ENCODE measurements at regions not wholly inside any gene's neighbourhood (a gene's known extent, or its start where the extent isn't known, plus 50 kb on each side); places are given as distances from the start of the nearest gene placed in this dataset.
"Not testable (repeated sequence)": the region's sequence is repeated elsewhere in the genome, so short reads cannot be mapped to it uniquely, and the experiment has no call there.

- no peak for DNase-seq
These were observed 212.5 kb downstream of the EMX2 start for GRCh38 chr10:117754770-117755658.

GRCh38 chr10:117755659-117756014, 213.1 kb downstream of the EMX2 start:
- DNase-seq, result no peak

GRCh38 chr10:117757086-117757720, 214.7 kb downstream of the EMX2 start:
- DNase-seq, result peak; percentile 52

GRCh38 chr10:117759266-117759665, 216.7 kb downstream of the EMX2 start:
- no peak for DNase-seq

GRCh38 chr10:117761695-117762094, 219.1 kb downstream of the EMX2 start:
- no peak for DNase-seq

- DNase-seq, result no peak
These were observed 219.7 kb downstream of the EMX2 start for GRCh38 chr10:117762126-117762818.

- no peak for DNase-seq
These were observed 220.2 kb downstream of the EMX2 start for GRCh38 chr10:117762819-117763172.

- DNase-seq, result no peak
These were observed 221.0 kb downstream of the EMX2 start for GRCh38 chr10:117763528-117763927.

- DNase-seq, result no peak
These were observed 225.9 kb downstream of the EMX2 start for GRCh38 chr10:117768333-117769042.

GRCh38 chr10:117775526-117775925, 233.0 kb downstream of the EMX2 start:
- no peak for DNase-seq

- DNase-seq, result not testable (repeated sequence)
These were observed 234.7 kb downstream of the EMX2 start for GRCh38 chr10:117777222-117777621.

- no peak for DNase-seq
These were observed 235.7 kb downstream of the EMX2 start for GRCh38 chr10:117778241-117778640.

- DNase-seq, result no peak
These were observed 237.9 kb downstream of the EMX2 start for GRCh38 chr10:117780411-117780810.

- no peak for DNase-seq
These were observed 238.8 kb downstream of the EMX2 start for GRCh38 chr10:117781216-117781831.

GRCh38 chr10:117782276-117782675, 239.7 kb downstream of the EMX2 start:
- DNase-seq, result no peak

- no peak for DNase-seq
These were observed 241.3 kb downstream of the EMX2 start for GRCh38 chr10:117783698-117784395.

- DNase-seq, result no peak
These were observed 242.2 kb downstream of the EMX2 start for GRCh38 chr10:117784776-117785175.

GRCh38 chr10:117788911-117789310, 246.4 kb downstream of the EMX2 start:
- DNase-seq, result no peak

- no peak for DNase-seq
These were observed 247.6 kb downstream of the EMX2 start for GRCh38 chr10:117790179-117790578.

GRCh38 chr10:117790621-117791020, 248.1 kb downstream of the EMX2 start:
- DNase-seq, result no peak

GRCh38 chr10:117792214-117792613, 249.7 kb downstream of the EMX2 start:
- DNase-seq, result no peak

GRCh38 chr10:117796130-117796745, 250.5 kb downstream of the RAB11FIP2 start:
- DNase-seq, result no peak
